ENCODE measurements at regions not wholly inside any gene's neighbourhood (a gene's known extent, or its start where the extent isn't known, plus 50 kb on each side); places are given as distances from the start of the nearest gene placed in this dataset.

- TF ChIP-seq POLR2A (IDR thresholded peaks at IDR 0.05) (no peak), POLR2AphosphoS5 (IDR thresholded peaks at IDR 0.05) (no peak)
- TF ChIP-seq, protein P1, sequence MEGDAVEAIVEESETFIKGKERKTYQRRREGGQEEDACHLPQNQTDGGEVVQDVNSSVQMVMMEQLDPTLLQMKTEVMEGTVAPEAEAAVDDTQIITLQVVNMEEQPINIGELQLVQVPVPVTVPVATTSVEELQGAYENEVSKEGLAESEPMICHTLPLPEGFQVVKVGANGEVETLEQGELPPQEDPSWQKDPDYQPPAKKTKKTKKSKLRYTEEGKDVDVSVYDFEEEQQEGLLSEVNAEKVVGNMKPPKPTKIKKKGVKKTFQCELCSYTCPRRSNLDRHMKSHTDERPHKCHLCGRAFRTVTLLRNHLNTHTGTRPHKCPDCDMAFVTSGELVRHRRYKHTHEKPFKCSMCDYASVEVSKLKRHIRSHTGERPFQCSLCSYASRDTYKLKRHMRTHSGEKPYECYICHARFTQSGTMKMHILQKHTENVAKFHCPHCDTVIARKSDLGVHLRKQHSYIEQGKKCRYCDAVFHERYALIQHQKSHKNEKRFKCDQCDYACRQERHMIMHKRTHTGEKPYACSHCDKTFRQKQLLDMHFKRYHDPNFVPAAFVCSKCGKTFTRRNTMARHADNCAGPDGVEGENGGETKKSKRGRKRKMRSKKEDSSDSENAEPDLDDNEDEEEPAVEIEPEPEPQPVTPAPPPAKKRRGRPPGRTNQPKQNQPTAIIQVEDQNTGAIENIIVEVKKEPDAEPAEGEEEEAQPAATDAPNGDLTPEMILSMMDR (IDR thresholded peaks at IDR 0.05), result no peak
These were observed 178.8 kb downstream of the ARRDC4 start for GRCh38 chr15:98139337-98139736.
